ENCODE measurements at regions not wholly inside any gene's neighbourhood (a gene's known extent, or its start where the extent isn't known, plus 50 kb on each side); places are given as distances from the start of the nearest gene placed in this dataset.
A peak's percentile ranks its signal among the peaks of the same experiment; 100 is the strongest.
"Not testable (repeated sequence)": the region's sequence is repeated elsewhere in the genome, so short reads cannot be mapped to it uniquely, and the experiment has no call there.

- TF ChIP-seq CTCF (IDR thresholded peaks at IDR 0.05; ENCODE audit: insufficient read depth, low read depth, low read length) = no peak
- H3K4me3 ChIP-seq (ENCODE audit: low read depth, low read length) = no peak overlapping the region
- no peak for DNase-seq (ENCODE audit: low read depth)
Observed at GRCh38 chr6:113211170-113211569, 646.0 kb upstream of the MARCKS start.

GRCh38 chr6:113219783-113220182 lies 637.4 kb upstream of the MARCKS start:
- no peak for DNase-seq (ENCODE audit: low read depth)
- no peak overlapping the region for H3K4me3 ChIP-seq (ENCODE audit: low read depth, low read length)
- no peak for TF ChIP-seq CTCF (IDR thresholded peaks at IDR 0.05; ENCODE audit: insufficient read depth, low read depth, low read length)

- TF ChIP-seq CTCF (IDR thresholded peaks at IDR 0.05; ENCODE audit: insufficient read depth, low read depth, low read length) = no peak
- H3K4me3 ChIP-seq (ENCODE audit: low read depth, low read length) = no peak overlapping the region
- DNase-seq (ENCODE audit: low read depth) = no peak
Observed at GRCh38 chr6:113220832-113221231, 636.3 kb upstream of the MARCKS start.

GRCh38 chr6:113221850-113222249 lies 635.3 kb upstream of the MARCKS start:
- no peak for DNase-seq (ENCODE audit: low read depth)
- no peak overlapping the region for H3K4me3 ChIP-seq (ENCODE audit: low read depth, low read length)
- no peak for TF ChIP-seq CTCF (IDR thresholded peaks at IDR 0.05; ENCODE audit: insufficient read depth, low read depth, low read length)

- peak; percentile 52 for DNase-seq (ENCODE audit: low read depth)
- TF ChIP-seq CTCF (IDR thresholded peaks at IDR 0.05; ENCODE audit: insufficient read depth, low read depth, low read length) = no peak
- H3K4me3 ChIP-seq (ENCODE audit: low read depth, low read length) = no peak overlapping the region
Observed at GRCh38 chr6:113246186-113246585, 611.0 kb upstream of the MARCKS start.

GRCh38 chr6:113248532-113248931 lies 608.6 kb upstream of the MARCKS start:
- no peak for TF ChIP-seq CTCF (IDR thresholded peaks at IDR 0.05; ENCODE audit: insufficient read depth, low read depth, low read length)
- DNase-seq (ENCODE audit: low read depth) = no peak
- no peak overlapping the region for H3K4me3 ChIP-seq (ENCODE audit: low read depth, low read length)

- not testable (repeated sequence) for DNase-seq (ENCODE audit: low read depth)
Observed at GRCh38 chr6:113254194-113254593, 603.0 kb upstream of the MARCKS start.

More at GRCh38 chr6:113254194-113254593, 603.0 kb upstream of the MARCKS start:
- H3K4me3 ChIP-seq (ENCODE audit: low read depth, low read length) = not testable (repeated sequence)

Data from fibroblast of villous mesenchyme (primary cell).